H1 (cell line): ENCODE measurements at regions not wholly inside any gene's neighbourhood (a gene's known extent, or its start where the extent isn't known, plus 50 kb on each side); places are given as distances from the start of the nearest gene placed in this dataset.

Experiments used
- CTCF ChIA-PET: fragments of 300-600 bp; sonication (Branson Sonifier 250); formaldehyde crosslinking; loops from one replicate; lab custom pipeline; 2021; ENCODE audit not compliant: partially characterized antibody; lab: Charles Lee
- POLR2A ChIA-PET: fragments of 300-600 bp; sonication (Branson Sonifier 250); formaldehyde crosslinking; loops from one replicate; lab custom pipeline; 2021; ENCODE audit warnings: inconsistent platforms; ENCODE audit not compliant: partially characterized antibody; lab: Charles Lee
- DNase-seq, 2 experiments: peaks; one replicate each; pipeline versions ENCODE4 v3.0.0 to v3.0.0-alpha.2; 2010 to 2022; ENCODE audit warnings: low spot score in 2 of 2, low read depth in 1 of 2, mixed read lengths in 1 of 2
- FAIRE-seq: peaks from 2 replicates; lab custom pipeline; 2011; peaks lifted over from hg19 to GRCh38; lab: Jason Lieb, UNC
- H2AFZ ChIP-seq: 2 replicates; pipeline ENCODE4 v1.8.1; 2012; ENCODE audit warnings: low read length, inconsistent platforms
- H2AK5ac ChIP-seq: 2 replicates; pipeline ENCODE4 v1.6.1; 2013; ENCODE audit warnings: low read depth, low read length
- H2BK120ac ChIP-seq: replicated peaks from 2 replicates; pipeline ENCODE3; 2013; ENCODE audit warnings: low read depth, low read length, inconsistent platforms
- H2BK12ac ChIP-seq: 2 replicates; pipeline ENCODE4 v1.6.1; 2013; ENCODE audit warnings: low read depth, low read length
- H2BK15ac ChIP-seq: 2 replicates; pipeline ENCODE4 v1.6.1; 2013; ENCODE audit warnings: low read length
- H2BK20ac ChIP-seq: 2 replicates; pipeline ENCODE4 v1.6.1; 2013; ENCODE audit warnings: low read length
- H2BK5ac ChIP-seq: 2 replicates; pipeline ENCODE4 v1.6.1; 2013; ENCODE audit warnings: low read depth, low read length
- H3K14ac ChIP-seq: 2 replicates; pipeline ENCODE4 v1.6.1; 2013; ENCODE audit warnings: inconsistent platforms; ENCODE audit not compliant: insufficient read length
- H3K18ac ChIP-seq: 2 replicates; pipeline ENCODE4 v1.6.1; 2013; ENCODE audit warnings: low read length; ENCODE audit errors: extremely low read depth
- H3K23ac ChIP-seq: 2 replicates; pipeline ENCODE4 v1.6.1; 2013; ENCODE audit warnings: inconsistent platforms; ENCODE audit not compliant: insufficient read length
- H3K23me2 ChIP-seq: 2 replicates; pipeline ENCODE4 v1.6.1; 2013; ENCODE audit warnings: low read depth, low read length
- H3K27ac ChIP-seq: 2 replicates; pipeline ENCODE4 v1.6.1; 2011; ENCODE audit warnings: low read depth, low read length, inconsistent platforms
- H3K27me3 ChIP-seq, 4 experiments: replicated peaks in 1 of 4; 1 replicate in 1 of 4; 2 replicates in 3 of 4; pipeline versions ENCODE4 v1.6.1 to v1.8.1; 2011 to 2013; ENCODE audit warnings: low read length in 3 of 4, mild to moderate bottlenecking in 3 of 4, inconsistent platforms in 2 of 4, mixed read lengths in 2 of 4, moderate library complexity in 1 of 4; ENCODE audit not compliant: control insufficient read depth in 3 of 4, insufficient read depth in 3 of 4; ENCODE audit errors: extremely low read depth in 1 of 4
- H3K36me3 ChIP-seq, 4 experiments: 2 replicates each; pipeline versions ENCODE4 v1.6.1 to v1.8.1; 2011 to 2013; ENCODE audit warnings: mild to moderate bottlenecking in 4 of 4, low read length in 3 of 4, moderate library complexity in 2 of 4, control low read depth in 1 of 4, inconsistent platforms in 1 of 4; ENCODE audit not compliant: insufficient read depth in 4 of 4, control insufficient read depth in 2 of 4
- H3K4ac ChIP-seq: replicated peaks from 2 replicates; pipeline ENCODE3; 2013; ENCODE audit warnings: low read length, low read depth, mixed read lengths, inconsistent platforms; ENCODE audit not compliant: insufficient read length
- H3K4me1 ChIP-seq, 4 experiments: replicated peaks in 1 of 4; 1 replicate in 1 of 4; 2 replicates in 3 of 4; pipeline versions ENCODE4 v1.6.1 to v1.8.1; 2011 to 2013; ENCODE audit warnings: low read length in 3 of 4, inconsistent platforms in 2 of 4, mixed read lengths in 1 of 4; ENCODE audit not compliant: insufficient read depth in 4 of 4, control insufficient read depth in 3 of 4
- H3K4me2 ChIP-seq, 2 experiments: 2 replicates each; pipeline versions ENCODE4 v1.6.1 to v1.8.1; 2011 to 2013; ENCODE audit warnings: low read depth in 2 of 2, low read length in 2 of 2, control low read depth in 1 of 2, inconsistent platforms in 1 of 2, mild to moderate bottlenecking in 1 of 2; ENCODE audit not compliant: insufficient read depth in 1 of 2
- H3K4me3 ChIP-seq, 4 experiments: fragments of 200-600, 300-600 bp in 1 of 4; sonication (generic), shearing (Covaris generic), sonication (Bioruptor Twin) in 1 of 4; 2 replicates each; pipeline versions ENCODE4 v1.5.1 to v1.8.1; 2011 to 2016; ENCODE audit warnings: low read length in 4 of 4, low read depth in 3 of 4, control low read depth in 2 of 4, inconsistent platforms in 2 of 4, mild to moderate bottlenecking in 2 of 4, mixed read lengths in 1 of 4, moderate library complexity in 1 of 4; ENCODE audit not compliant: insufficient read depth in 2 of 4; ENCODE audit errors: extremely low read depth in 1 of 4
- H3K56ac ChIP-seq: replicated peaks from 2 replicates; pipeline ENCODE3; 2013; ENCODE audit warnings: low read depth, mild to moderate bottlenecking, mixed read lengths, low read length, inconsistent platforms; ENCODE audit not compliant: insufficient read length
- H3K79me1 ChIP-seq: 2 replicates; pipeline ENCODE4 v1.6.1; 2013; ENCODE audit warnings: low read depth, low read length, control low read depth
- H3K79me2 ChIP-seq, 2 experiments: 2 replicates each; pipeline versions ENCODE4 v1.6.1 to v1.8.1; 2012 to 2013; ENCODE audit warnings: low read length in 2 of 2, mild to moderate bottlenecking in 2 of 2, inconsistent platforms in 1 of 2; ENCODE audit not compliant: insufficient read depth in 2 of 2, control insufficient read depth in 1 of 2
- H3K9ac ChIP-seq, 4 experiments: replicated peaks in 1 of 4; 1 replicate in 1 of 4; 2 replicates in 3 of 4; pipeline versions ENCODE4 v1.6.1 to v1.8.1; 2011 to 2013; ENCODE audit warnings: low read depth in 3 of 4, low read length in 3 of 4, control low read depth in 2 of 4, mild to moderate bottlenecking in 2 of 4, moderate library complexity in 2 of 4, inconsistent platforms in 1 of 4; ENCODE audit errors: extremely low read depth in 1 of 4
- H3K9me3 ChIP-seq, 2 experiments: 2 replicates each; pipeline versions ENCODE4 v1.6.1 to v1.8.1; 2012 to 2013; ENCODE audit warnings: mild to moderate bottlenecking in 2 of 2, moderate library complexity in 2 of 2, control low read depth in 1 of 2, inconsistent platforms in 1 of 2, low read depth in 1 of 2, low read length in 1 of 2, mixed read lengths in 1 of 2; ENCODE audit not compliant: insufficient read depth in 2 of 2
- H4K20me1 ChIP-seq, 2 experiments: replicated peaks in 1 of 2; 2 replicates each; pipeline versions ENCODE3 to v1.8.1; 2011 to 2013; ENCODE audit warnings: inconsistent platforms in 2 of 2, low read length in 2 of 2, mild to moderate bottlenecking in 1 of 2; ENCODE audit not compliant: insufficient read depth in 2 of 2, control insufficient read depth in 1 of 2
- H4K5ac ChIP-seq: 2 replicates; pipeline ENCODE4 v1.6.1; 2013; ENCODE audit warnings: low read length, low read depth, mixed read lengths, inconsistent platforms; ENCODE audit not compliant: insufficient read length
- H4K8ac ChIP-seq: 2 replicates; pipeline ENCODE4 v1.8.0; 2013; ENCODE audit warnings: mild to moderate bottlenecking, moderate library complexity, low read length, inconsistent platforms; ENCODE audit not compliant: insufficient read depth; ENCODE audit errors: extremely low read depth
- H4K91ac ChIP-seq: replicated peaks from 2 replicates; pipeline ENCODE3; 2013; ENCODE audit warnings: low read length, mixed read lengths, inconsistent platforms; ENCODE audit not compliant: insufficient read length
- CBX5 ChIP-seq: fragments of 300-800, 300-1000 bp; sonication (generic); IDR thresholded peaks from 2 replicates; pipeline ENCODE4 v1.7.1; 2016; ENCODE audit warnings: antibody characterized with exemption, low read length, low read depth
- CHD1 ChIP-seq: IDR thresholded peaks from 2 replicates; pipeline ENCODE4 v1.6.1; 2012; ENCODE audit warnings: low read depth, low read length, improper control_type of control experiment
- CHD2 ChIP-seq: IDR thresholded peaks from 2 replicates; pipeline ENCODE4 v1.6.1; 2012; ENCODE audit warnings: low read length, improper control_type of control experiment
- EP300 ChIP-seq, 2 experiments: IDR thresholded peaks; 1 replicate in 1 of 2; 2 replicates in 1 of 2; pipeline ENCODE4 v1.6.1; 2011 to 2012; ENCODE audit warnings: low read depth in 2 of 2, low read length in 2 of 2, mild to moderate bottlenecking in 2 of 2, borderline replicate concordance in 1 of 2, inconsistent platforms in 1 of 2, moderate library complexity in 1 of 2
- JUND ChIP-seq: IDR thresholded peaks from 2 replicates; pipeline ENCODE4 v1.6.1; 2011; ENCODE audit warnings: mild to moderate bottlenecking, improper control_type of control experiment, low read length
- MAFK ChIP-seq: IDR thresholded peaks from 2 replicates; pipeline ENCODE4 v1.6.1; 2012; ENCODE audit warnings: low read depth, mild to moderate bottlenecking, improper control_type of control experiment, low read length
- PHF8 ChIP-seq: fragments of 200-600 bp; sonication (generic); conservative IDR thresholded peaks from 2 replicates; pipeline ENCODE4 v1.7.1; 2012; ENCODE audit warnings: low read depth, mild to moderate bottlenecking, inconsistent platforms, low read length, moderate library complexity
- SP4 ChIP-seq: IDR thresholded peaks from 2 replicates; pipeline ENCODE4 v1.6.1; 2012; ENCODE audit warnings: low read length, inconsistent platforms
- TAF7 ChIP-seq: optimal IDR thresholded peaks from 2 replicates; pipeline ENCODE3; 2011; ENCODE audit warnings: low read depth, mild to moderate bottlenecking, inconsistent platforms, low read length, moderate library complexity, borderline replicate concordance
- YY1 ChIP-seq: IDR thresholded peaks from 2 replicates; pipeline ENCODE4 v1.6.1; 2011; ENCODE audit warnings: low read depth, mild to moderate bottlenecking, low read length
- WGBS, 2 experiments: shearing (Covaris generic) in 1 of 2; methylation state at CpG; one replicate each; pipeline versions ENCODE4 v1.1.6 to v1.1.7; 2013 to 2015; ENCODE audit warnings: low lambda C conversion rate in 2 of 2, mixed read lengths in 2 of 2, inconsistent platforms in 1 of 2, low coverage in 1 of 2, missing lambda C conversion rate in 1 of 2; ENCODE audit not compliant: insufficient replicate concordance in 2 of 2, insufficient coverage in 1 of 2, insufficient read length in 1 of 2; ENCODE audit errors: extremely low coverage in 1 of 2, missing lambda C conversion rate in 1 of 2; 5-methylcytosine and 5-hydroxymethylcytosine counted together

- Histone ChIP-seq H4K8ac (no peak overlapping the region), H4K91ac (no peak overlapping the region), H3K27me3 (no peaks in the 10 kb centered on the region), H4K5ac (no peak overlapping the region), H3K23ac (no peak overlapping the region), H3K4me1 (no peaks in the 10 kb centered on the region; a peak in 1 of 7 replicates), H3K18ac (no peak overlapping the region), H3K27ac (no peak overlapping the region), H3K9ac (no peak overlapping the region), H2BK120ac (no peak overlapping the region), H3K4ac (no peak overlapping the region), H2BK12ac (no peak overlapping the region), H4K20me1 (no peaks in the 10 kb centered on the region), H3K79me2 (no peaks in the 10 kb centered on the region), H3K14ac (no peak overlapping the region), H3K9me3 (no peaks in the 10 kb centered on the region), H3K4me2 (no peak overlapping the region), H3K79me1 (no peaks in the 10 kb centered on the region), H2AK5ac (no peak overlapping the region), H3K23me2 (no peaks in the 10 kb centered on the region; the same call in 1 of the 2 replicates), H3K4me3 (no peak overlapping the region), H2BK20ac (no peak overlapping the region), H2AFZ (no peak overlapping the region), H3K36me3 (no peaks in the 10 kb centered on the region), H2BK15ac (no peak overlapping the region), H2BK5ac (no peak overlapping the region), H3K56ac (no peak overlapping the region)
- no peak for FAIRE-seq
- ChIA-PET CTCF (no interaction called here), POLR2A (no interaction called here)
- TF ChIP-seq PHF8 (no peak), SP4 (no peak), JUND (no peak), YY1 (no peak), EP300 (IDR thresholded peaks at IDR 0.05; ENCODE audit: borderline replicate concordance in 1 of 2, low read depth in 2 of 2, low read length in 2 of 2) (no peak), CHD2 (no peak), CBX5 (no peak), MAFK (no peak), TAF7 (no peak), CHD1 (no peak)
- no peak for DNase-seq
- 91% methylated on average over 2 of the region's 2 CpGs; no CpG with 5 or more reads in 1 of the 2 experiments for WGBS, 2 experiments
These were observed 162.5 kb upstream of the SLITRK1 start for GRCh38 chr13:84044805-84045204.
